GM19025 (cell line): ENCODE measurements at regions not wholly inside any gene's neighbourhood (a gene's known extent, or its start where the extent isn't known, plus 50 kb on each side); places are given as distances from the start of the nearest gene placed in this dataset.

Source experiments
- ATAC-seq: cut with Tn5 transposase; IDR thresholded peaks from one replicate; pipeline ENCODE4 v1.9.1; 2021; ENCODE audit warnings: mild to moderate bottlenecking, low read depth, moderate library complexity; ENCODE audit not compliant: unreplicated experiment

- ATAC-seq = no peak
These were observed 160.6 kb upstream of the COL21A1 start for GRCh38 chr6:56407883-56408410.

GRCh38 chr6:56406276-56407269, 159.2 kb upstream of the COL21A1 start:
- peak; percentile 73 for ATAC-seq

GRCh38 chr6:56404599-56404998, 157.2 kb upstream of the COL21A1 start:
- no peak for ATAC-seq

- ATAC-seq = no peak
These were observed 156.4 kb upstream of the COL21A1 start for GRCh38 chr6:56403745-56404144.

GRCh38 chr6:56401477-56402070, 154.2 kb upstream of the COL21A1 start:
- ATAC-seq = no peak

GRCh38 chr6:56400273-56400672, 152.9 kb upstream of the COL21A1 start:
- ATAC-seq = no peak

GRCh38 chr6:56399672-56400263, 152.4 kb upstream of the COL21A1 start:
- ATAC-seq = no peak

GRCh38 chr6:56399250-56399671, 151.9 kb upstream of the COL21A1 start:
- ATAC-seq = no peak

GRCh38 chr6:56396435-56396834, 149.1 kb upstream of the COL21A1 start:
- ATAC-seq = no peak

- ATAC-seq = no peak
These were observed 146.5 kb upstream of the COL21A1 start for GRCh38 chr6:56393615-56394612.

- no peak for ATAC-seq
These were observed 141.0 kb upstream of the COL21A1 start for GRCh38 chr6:56388415-56388755.

GRCh38 chr6:56387621-56388414, 140.4 kb upstream of the COL21A1 start:
- ATAC-seq = no peak

- ATAC-seq = no peak
These were observed 139.3 kb upstream of the COL21A1 start for GRCh38 chr6:56386717-56387116.

- ATAC-seq = no peak
These were observed 138.7 kb upstream of the COL21A1 start for GRCh38 chr6:56385981-56386593.

- no peak for ATAC-seq
These were observed 135.8 kb upstream of the COL21A1 start for GRCh38 chr6:56383160-56383559.

- no peak for ATAC-seq
These were observed 135.1 kb upstream of the COL21A1 start for GRCh38 chr6:56382416-56382940.

- ATAC-seq = no peak
These were observed 134.4 kb upstream of the COL21A1 start for GRCh38 chr6:56381801-56382251.

GRCh38 chr6:56380476-56380875, 133.1 kb upstream of the COL21A1 start:
- no peak for ATAC-seq
